Stimulated activated CD8-positive, alpha-beta memory T cell treated with anti-CD3 and anti-CD28 coated beads, Interleukin-4, amount 100 ng/mL, for 4 hours (primary cell): ENCODE measurements at regions not wholly inside any gene's neighbourhood (a gene's known extent, or its start where the extent isn't known, plus 50 kb on each side); places are given as distances from the start of the nearest gene placed in this dataset.

Experiments
- DNase-seq, 2 donors: peaks; one replicate each; pipeline ENCODE4 v3.0.0-alpha.2; 2020; ENCODE audit warnings: low read depth in 2 of 2, low spot score in 1 of 2

- DNase-seq = no peak
Measured at GRCh38 chr22:27110665-27111451, 453.5 kb downstream of the MIAT start.

DNA sequence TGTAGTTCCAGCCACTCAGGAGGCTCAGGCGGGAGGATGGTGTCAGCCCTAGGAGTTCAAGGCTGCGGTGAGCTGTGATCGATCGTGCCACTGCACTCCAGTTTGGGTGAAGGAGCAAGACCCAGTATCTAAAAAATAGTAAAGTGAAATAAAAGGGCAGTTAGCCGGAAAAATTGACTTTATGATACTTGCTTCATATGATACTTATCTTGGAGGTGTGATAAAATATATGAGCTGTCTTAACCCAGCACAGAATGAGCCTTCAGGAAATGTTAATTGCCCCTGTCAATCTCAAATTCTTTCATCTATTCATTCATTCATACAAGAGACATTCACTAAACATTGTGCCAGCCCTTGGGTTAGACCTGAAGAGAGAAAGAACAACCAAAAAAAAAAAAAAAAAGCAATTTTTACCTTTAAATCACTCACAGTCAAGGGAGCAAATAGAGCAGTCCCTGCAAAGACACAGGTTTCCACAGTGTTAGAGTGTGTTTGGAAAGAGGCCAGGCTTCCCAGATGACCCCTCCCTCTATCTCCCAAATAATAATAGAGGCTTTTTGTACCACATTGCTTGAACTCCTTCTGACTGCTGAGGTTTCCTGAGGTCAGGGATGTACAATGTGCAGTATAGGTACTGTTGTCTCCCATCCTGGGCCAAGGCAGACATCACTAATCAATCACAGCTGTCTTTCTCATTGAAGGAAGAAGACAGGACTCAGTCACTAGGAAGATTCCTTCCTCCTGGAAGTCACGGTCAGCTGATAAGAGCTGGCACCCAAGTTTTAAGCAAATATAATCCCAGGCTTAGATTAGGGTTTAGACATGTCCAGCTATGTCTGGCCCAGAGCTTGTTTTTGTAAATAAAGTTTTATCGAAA lies 454.6 kb downstream of the MIAT start:
- no peak for DNase-seq

DNA sequence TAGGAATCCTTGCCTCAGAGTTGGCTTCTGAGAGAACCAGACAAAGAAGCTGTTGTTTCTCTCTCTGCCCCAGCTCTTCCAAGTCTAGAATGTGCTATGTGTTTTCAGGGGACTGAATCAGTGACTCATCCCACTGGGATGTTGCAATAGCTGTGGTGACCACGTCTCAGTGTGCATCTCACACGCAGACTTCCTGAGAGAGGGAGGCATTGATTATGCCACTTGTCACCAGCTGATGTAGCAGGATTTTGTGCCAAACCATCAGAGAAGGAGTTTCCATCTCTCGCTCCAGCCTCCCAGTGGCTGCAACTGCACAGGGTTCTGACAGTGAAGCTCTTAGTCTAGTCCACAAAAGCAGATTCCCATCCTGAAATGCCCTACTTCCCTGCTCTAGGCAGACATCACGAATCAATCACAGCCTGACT lies 455.8 kb downstream of the MIAT start:
- DNase-seq = no peak

- no peak for DNase-seq
Measured at GRCh38 chr22:27113641-27114040, 456.3 kb downstream of the MIAT start.

DNA sequence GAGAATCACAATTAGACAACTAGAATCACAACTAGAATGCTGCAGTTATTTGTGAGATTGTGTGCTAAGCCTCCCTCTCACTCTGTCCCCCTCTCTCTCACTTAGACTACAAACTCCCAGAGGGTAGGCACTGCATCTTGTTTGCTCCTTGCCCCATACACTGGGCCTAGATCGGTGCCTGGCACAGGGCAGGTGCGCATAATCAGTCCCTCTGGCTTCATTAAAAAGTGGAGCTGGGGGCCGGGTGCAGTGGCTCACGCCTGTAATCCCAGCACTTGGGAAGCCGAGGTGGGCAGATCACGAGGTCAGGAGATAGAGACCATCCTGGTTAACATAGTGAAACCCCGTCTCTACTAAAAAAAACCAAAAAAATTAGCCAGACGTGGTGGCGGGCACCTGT lies 456.8 kb downstream of the MIAT start:
- no peak for DNase-seq

GRCh38 chr22:27115410-27115809 lies 458.0 kb downstream of the MIAT start:
- no peak for DNase-seq

DNA sequence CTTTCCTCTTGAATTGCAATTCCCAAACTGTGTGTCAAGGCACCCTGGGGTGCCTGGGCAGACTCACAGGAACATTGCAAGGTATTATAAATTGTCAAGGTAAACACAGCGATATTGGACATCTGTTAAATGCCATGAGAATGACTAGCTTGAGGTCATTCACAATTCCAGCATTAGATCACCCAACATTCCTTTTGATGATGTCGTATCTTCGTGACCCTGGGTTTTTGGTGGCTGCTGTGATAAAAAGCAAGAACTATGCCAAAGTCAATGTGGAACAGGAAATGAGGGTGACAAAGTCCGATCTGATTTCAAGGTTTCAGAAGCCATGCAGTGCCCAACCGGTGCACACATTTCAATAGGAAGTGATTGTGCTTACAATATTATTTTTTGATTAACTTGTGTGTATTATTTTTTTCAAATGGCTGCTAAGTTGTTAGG lies 458.4 kb downstream of the MIAT start:
- no peak for DNase-seq

- no peak for DNase-seq
Measured at GRCh38 chr22:27116312-27117086, 459.1 kb downstream of the MIAT start.

GRCh38 chr22:27120036-27120435 lies 462.6 kb downstream of the MIAT start:
- DNase-seq = no peak

DNA sequence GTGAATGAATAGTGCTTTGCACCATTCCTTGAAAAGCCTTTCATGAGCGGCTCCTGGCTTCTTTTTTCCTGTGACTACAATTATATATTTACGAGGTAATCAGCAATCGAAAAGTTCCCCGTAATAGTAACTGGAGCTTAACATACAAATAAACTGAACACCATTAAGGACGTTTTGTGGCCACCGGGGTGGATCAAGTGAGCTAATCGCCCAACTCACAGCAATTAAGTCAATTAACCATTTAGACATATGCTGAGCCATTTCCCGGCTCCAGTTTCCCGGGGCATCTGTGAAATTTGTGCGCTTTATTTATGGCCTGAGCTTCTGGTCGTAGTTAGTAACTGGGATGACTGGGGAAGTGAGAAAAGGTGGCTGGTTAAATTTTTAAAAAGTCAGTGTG lies 465.2 kb downstream of the MIAT start:
- DNase-seq = no peak

GRCh38 chr22:27123880-27124279 lies 466.5 kb downstream of the MIAT start:
- no peak for DNase-seq

DNA sequence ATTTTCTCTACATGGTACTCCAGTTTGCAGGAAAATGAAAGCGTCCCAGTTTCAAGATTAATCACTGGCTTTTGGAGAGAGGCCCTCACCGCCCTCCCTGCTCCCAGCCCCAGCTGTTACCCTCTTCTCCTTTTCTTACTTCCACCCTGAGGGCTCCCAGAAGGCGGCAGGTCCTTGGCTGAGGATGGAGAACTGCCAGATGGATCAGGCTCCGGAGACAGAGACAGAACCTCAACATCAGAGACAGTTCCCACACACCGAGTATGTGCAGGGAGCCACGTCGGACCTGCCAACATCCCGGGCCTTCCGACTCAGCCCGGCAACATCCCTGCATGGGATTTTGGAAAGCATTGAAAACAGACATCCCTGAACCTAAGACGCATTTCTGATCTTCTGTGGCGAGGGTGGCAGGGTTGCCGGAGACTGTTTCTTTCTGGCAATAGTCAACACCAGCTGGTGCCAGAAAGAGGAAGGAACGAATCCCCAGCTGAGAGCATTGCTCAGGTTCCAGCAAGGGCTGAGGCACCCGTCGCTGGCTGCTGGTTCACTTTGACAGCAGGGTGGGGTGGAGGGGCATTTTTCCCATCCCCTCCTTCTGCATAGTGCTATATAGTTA lies 467.1 kb downstream of the MIAT start:
- no peak for DNase-seq

GRCh38 chr22:27125539-27125938 lies 468.2 kb downstream of the MIAT start:
- no peak for DNase-seq

- no peak for DNase-seq
Measured at GRCh38 chr22:27127911-27128310, 470.5 kb downstream of the MIAT start.

- DNase-seq = no peak
Measured at GRCh38 chr22:27128461-27129085, 471.2 kb downstream of the MIAT start.

- no peak for DNase-seq
Measured at GRCh38 chr22:27129266-27129665, 471.9 kb downstream of the MIAT start.

DNA sequence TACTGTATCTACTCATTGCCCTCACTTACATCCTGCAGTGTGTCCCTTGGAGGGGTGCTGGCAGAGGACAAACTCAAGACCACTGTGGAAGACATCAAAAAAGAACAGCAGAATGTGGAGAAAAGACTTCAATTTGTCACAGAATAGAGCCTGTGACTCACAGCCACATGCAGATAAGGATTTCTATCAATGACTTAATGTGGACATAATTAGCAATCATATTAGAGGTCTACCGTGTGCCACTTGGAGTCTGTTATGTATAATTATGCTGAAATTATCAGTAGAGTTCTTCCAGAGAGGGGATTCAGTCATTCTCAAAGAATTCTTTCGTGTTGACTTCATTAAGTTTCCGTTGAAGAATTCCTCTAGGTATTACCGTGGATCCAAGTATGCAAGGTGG lies 473.5 kb downstream of the MIAT start:
- DNase-seq = no peak

- no peak for DNase-seq
Measured at GRCh38 chr22:27131346-27131745, 474.0 kb downstream of the MIAT start.

- DNase-seq = no peak
Measured at GRCh38 chr22:27132400-27132799, 475.0 kb downstream of the MIAT start.

- DNase-seq = no peak
Measured at GRCh38 chr22:27133019-27133431, 475.6 kb downstream of the MIAT start.
